Parathyroid adenoma (tissue), 2 donors: ENCODE measurements at regions not wholly inside any gene's neighbourhood (a gene's known extent, or its start where the extent isn't known, plus 50 kb on each side); places are given as distances from the start of the nearest gene placed in this dataset.

ENCODE experiments used
- H2AFZ ChIP-seq: fragments of 300-600 bp; sonication (generic); one replicate; pipeline ENCODE4 v1.7.0; 2017; ENCODE audit warnings: antibody characterized with exemption, mild to moderate bottlenecking
- H3K27ac ChIP-seq: fragments of 300-600 bp; sonication (generic); one replicate; pipeline ENCODE4 v1.7.0; 2017
- H3K27me3 ChIP-seq: fragments of 300-600 bp; sonication (generic); one replicate; pipeline ENCODE4 v1.7.0; 2017; ENCODE audit warnings: low read length; ENCODE audit not compliant: control insufficient read depth, insufficient read depth
- H3K36me3 ChIP-seq: fragments of 300-600 bp; sonication (generic); one replicate; pipeline ENCODE4 v1.7.0; 2017; ENCODE audit warnings: low read length; ENCODE audit not compliant: control insufficient read depth, insufficient read depth
- H3K4me1 ChIP-seq: fragments of 300-600 bp; sonication (generic); one replicate; pipeline ENCODE4 v1.7.0; 2017; ENCODE audit warnings: control low read depth
- H3K4me2 ChIP-seq: fragments of 300-600 bp; sonication (generic); one replicate; pipeline ENCODE4 v1.7.0; 2017; ENCODE audit warnings: low read length
- H3K4me3 ChIP-seq: fragments of 300-600 bp; sonication (generic); one replicate; pipeline ENCODE4 v1.7.0; 2017; ENCODE audit warnings: low read depth, low read length
- H3K79me2 ChIP-seq: fragments of 300-600 bp; sonication (generic); one replicate; pipeline ENCODE4 v1.7.0; 2017; ENCODE audit warnings: control low read depth
- H3K9ac ChIP-seq: fragments of 300-600 bp; sonication (generic); one replicate; pipeline ENCODE4 v1.7.0; 2017; ENCODE audit warnings: mild to moderate bottlenecking
- H3K9me3 ChIP-seq: fragments of 300-600 bp; sonication (generic); one replicate; pipeline ENCODE4 v1.7.0; 2017; ENCODE audit warnings: low read length; ENCODE audit not compliant: control insufficient read depth
- TF ChIP-seq, protein P1 (sequence below): fragments of 300-600 bp; sonication (generic); IDR thresholded peaks from one replicate; pipeline ENCODE4 v1.7.0; 2017; ENCODE audit warnings: antibody characterized with exemption, mild to moderate bottlenecking
- donor health status: primary hyperparathyroidism.

GRCh38 chr6:56005426-56005825 is 130.0 kb upstream of the BMP5 start:
- Histone ChIP-seq H3K36me3 (no peaks in the 10 kb centered on the region), H2AFZ (no peak overlapping the region), H3K27me3 (no peaks in the 10 kb centered on the region), H3K4me3 (no peak overlapping the region), H3K27ac (no peak overlapping the region), H3K79me2 (no peaks in the 10 kb centered on the region), H3K9ac (no peak overlapping the region), H3K9me3 (no peaks in the 10 kb centered on the region), H3K4me2 (no peak overlapping the region), H3K4me1 (no peaks in the 10 kb centered on the region)
- TF ChIP-seq, protein P1, sequence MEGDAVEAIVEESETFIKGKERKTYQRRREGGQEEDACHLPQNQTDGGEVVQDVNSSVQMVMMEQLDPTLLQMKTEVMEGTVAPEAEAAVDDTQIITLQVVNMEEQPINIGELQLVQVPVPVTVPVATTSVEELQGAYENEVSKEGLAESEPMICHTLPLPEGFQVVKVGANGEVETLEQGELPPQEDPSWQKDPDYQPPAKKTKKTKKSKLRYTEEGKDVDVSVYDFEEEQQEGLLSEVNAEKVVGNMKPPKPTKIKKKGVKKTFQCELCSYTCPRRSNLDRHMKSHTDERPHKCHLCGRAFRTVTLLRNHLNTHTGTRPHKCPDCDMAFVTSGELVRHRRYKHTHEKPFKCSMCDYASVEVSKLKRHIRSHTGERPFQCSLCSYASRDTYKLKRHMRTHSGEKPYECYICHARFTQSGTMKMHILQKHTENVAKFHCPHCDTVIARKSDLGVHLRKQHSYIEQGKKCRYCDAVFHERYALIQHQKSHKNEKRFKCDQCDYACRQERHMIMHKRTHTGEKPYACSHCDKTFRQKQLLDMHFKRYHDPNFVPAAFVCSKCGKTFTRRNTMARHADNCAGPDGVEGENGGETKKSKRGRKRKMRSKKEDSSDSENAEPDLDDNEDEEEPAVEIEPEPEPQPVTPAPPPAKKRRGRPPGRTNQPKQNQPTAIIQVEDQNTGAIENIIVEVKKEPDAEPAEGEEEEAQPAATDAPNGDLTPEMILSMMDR = no peak

DNA sequence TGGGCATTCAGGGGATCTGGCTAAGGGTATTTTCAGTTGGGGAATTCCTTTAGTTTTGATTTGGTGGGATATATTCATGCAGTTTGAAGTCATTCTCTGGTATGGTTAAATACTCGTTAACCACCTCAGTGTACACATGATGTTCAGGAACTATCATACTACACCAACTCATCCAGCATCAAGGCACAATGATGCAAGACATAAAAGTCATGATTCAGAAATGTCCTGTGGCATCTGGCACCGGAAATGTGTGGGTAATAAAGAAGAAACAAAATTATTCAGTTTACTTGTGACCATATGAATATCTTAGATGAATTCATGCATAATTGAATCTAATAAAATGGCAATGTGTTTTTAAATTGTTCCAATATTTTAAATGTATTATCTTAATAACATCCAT is 129.0 kb upstream of the BMP5 start:
- no peak overlapping the region for H3K27ac ChIP-seq
- H3K36me3 ChIP-seq = no peaks in the 10 kb centered on the region
- H3K9me3 ChIP-seq = no peaks in the 10 kb centered on the region
- no peaks in the 10 kb centered on the region for H3K79me2 ChIP-seq
- no peak overlapping the region for H3K9ac ChIP-seq
- no peaks in the 10 kb centered on the region for H3K4me1 ChIP-seq
- H3K4me3 ChIP-seq = no peak overlapping the region
- H3K4me2 ChIP-seq = no peak overlapping the region
- TF ChIP-seq, protein P1 = no peak
- H2AFZ ChIP-seq = no peak overlapping the region
- H3K27me3 ChIP-seq = no peaks in the 10 kb centered on the region

- Histone ChIP-seq H3K9me3 (no peaks in the 10 kb centered on the region), H2AFZ (no peak overlapping the region), H3K36me3 (no peaks in the 10 kb centered on the region), H3K79me2 (no peaks in the 10 kb centered on the region), H3K4me3 (no peak overlapping the region), H3K27me3 (no peaks in the 10 kb centered on the region), H3K9ac (no peak overlapping the region), H3K4me1 (no peaks in the 10 kb centered on the region), H3K27ac (no peak overlapping the region), H3K4me2 (no peak overlapping the region)
- TF ChIP-seq, protein P1 = no peak
Observed at GRCh38 chr6:56003616-56004015, 128.2 kb upstream of the BMP5 start.

DNA sequence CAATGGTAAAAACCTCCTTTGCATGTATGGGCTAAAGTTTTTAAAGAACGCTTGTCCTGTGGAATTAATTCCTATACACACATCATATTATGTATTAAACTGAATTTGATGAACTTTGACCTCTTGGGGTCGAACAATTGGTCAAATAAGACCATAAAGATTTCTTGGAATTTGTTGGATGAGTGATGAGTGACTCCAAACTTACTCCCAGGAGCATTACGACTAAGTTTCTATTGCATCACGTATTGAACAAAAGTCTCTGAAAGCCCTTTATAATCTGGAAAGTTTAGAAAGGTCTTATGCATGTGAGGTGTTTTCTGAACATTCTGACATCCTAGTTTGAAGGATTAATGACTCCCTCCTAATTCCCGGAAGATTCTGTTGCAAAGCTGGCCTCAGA is 126.9 kb upstream of the BMP5 start:
- TF ChIP-seq, protein P1 = no peak
- no peaks in the 10 kb centered on the region for H3K4me1 ChIP-seq
- H3K27ac ChIP-seq = no peak overlapping the region
- H2AFZ ChIP-seq = no peak overlapping the region
- no peak overlapping the region for H3K9ac ChIP-seq
- no peaks in the 10 kb centered on the region for H3K9me3 ChIP-seq
- no peak overlapping the region for H3K4me3 ChIP-seq
- H3K27me3 ChIP-seq = no peaks in the 10 kb centered on the region
- H3K36me3 ChIP-seq = no peaks in the 10 kb centered on the region
- H3K79me2 ChIP-seq = no peaks in the 10 kb centered on the region
- H3K4me2 ChIP-seq = no peak overlapping the region

- Histone ChIP-seq H3K4me2 (no peak overlapping the region), H3K4me1 (no peaks in the 10 kb centered on the region), H3K27me3 (no peaks in the 10 kb centered on the region), H2AFZ (no peak overlapping the region), H3K9me3 (no peaks in the 10 kb centered on the region), H3K79me2 (no peaks in the 10 kb centered on the region), H3K9ac (no peak overlapping the region), H3K27ac (no peak overlapping the region), H3K36me3 (no peaks in the 10 kb centered on the region), H3K4me3 (no peak overlapping the region)
- TF ChIP-seq, protein P1 = no peak
Observed at GRCh38 chr6:55998576-55998975, 123.2 kb upstream of the BMP5 start.
